ENCODE measurements at regions not wholly inside any gene's neighbourhood (a gene's known extent, or its start where the extent isn't known, plus 50 kb on each side); places are given as distances from the start of the nearest gene placed in this dataset.

- no peak for DNase-seq (ENCODE audit: extremely low spot score in 2 of 2)
- H3K9me3 ChIP-seq = no peaks in the 10 kb centered on the region
These were observed 111.3 kb upstream of the SEMA6A start for GRCh38 chr5:116685931-116686330.

GRCh38 chr5:116685069-116685468 lies 110.4 kb upstream of the SEMA6A start:
- H3K27me3 ChIP-seq = no peaks in the 10 kb centered on the region
- DNase-seq (ENCODE audit: extremely low spot score in 2 of 2) = no peak
- H3K9me3 ChIP-seq = no peaks in the 10 kb centered on the region
- intact Hi-C loops (cut with DNase I) = no loop called here
- no peaks in the 10 kb centered on the region for H3K36me3 ChIP-seq
- no peak overlapping the region for H3K27ac ChIP-seq
- no peaks in the 10 kb centered on the region for H3K4me1 ChIP-seq
- TF ChIP-seq POLR2A (IDR thresholded peaks at IDR 0.05) = no peak
- TF ChIP-seq POLR2AphosphoS5 (IDR thresholded peaks at IDR 0.05; ENCODE audit: insufficient read depth in 1 of 2, low read depth in 1 of 2) = no peak
- TF ChIP-seq CTCF (IDR thresholded peaks at IDR 0.05) = no peak
- no peak overlapping the region for H3K4me3 ChIP-seq

More at GRCh38 chr5:116685931-116686330, 111.3 kb upstream of the SEMA6A start:
- TF ChIP-seq POLR2AphosphoS5 (IDR thresholded peaks at IDR 0.05; ENCODE audit: insufficient read depth in 1 of 2, low read depth in 1 of 2) (no peak), POLR2A (IDR thresholded peaks at IDR 0.05) (no peak), CTCF (IDR thresholded peaks at IDR 0.05) (no peak)
- intact Hi-C loops (cut with DNase I) = no loop called here
- Histone ChIP-seq H3K27me3 (no peaks in the 10 kb centered on the region), H3K4me1 (no peaks in the 10 kb centered on the region), H3K27ac (no peak overlapping the region), H3K36me3 (no peaks in the 10 kb centered on the region), H3K4me3 (no peak overlapping the region)

- H3K9me3 ChIP-seq = no peaks in the 10 kb centered on the region
- H3K27ac ChIP-seq = no peak overlapping the region
- no peak overlapping the region for H3K4me3 ChIP-seq
- no peaks in the 10 kb centered on the region for H3K36me3 ChIP-seq
- no peaks in the 10 kb centered on the region for H3K4me1 ChIP-seq
- TF ChIP-seq POLR2A (IDR thresholded peaks at IDR 0.05) = no peak
- TF ChIP-seq POLR2AphosphoS5 (IDR thresholded peaks at IDR 0.05; ENCODE audit: insufficient read depth in 1 of 2, low read depth in 1 of 2) = no peak
- no peak for TF ChIP-seq CTCF (IDR thresholded peaks at IDR 0.05)
- no peaks in the 10 kb centered on the region for H3K27me3 ChIP-seq
- no peak for DNase-seq (ENCODE audit: extremely low spot score in 2 of 2)
- intact Hi-C loops (cut with DNase I) = no loop called here
These were observed 106.9 kb upstream of the SEMA6A start for GRCh38 chr5:116681334-116682013.

- Histone ChIP-seq H3K27ac (no peak overlapping the region), H3K9me3 (no peaks in the 10 kb centered on the region), H3K36me3 (no peaks in the 10 kb centered on the region), H3K27me3 (no peaks in the 10 kb centered on the region), H3K4me3 (no peak overlapping the region), H3K4me1 (no peaks in the 10 kb centered on the region)
- intact Hi-C loops (cut with DNase I) = no loop called here
- no peak for DNase-seq (ENCODE audit: extremely low spot score in 2 of 2)
- TF ChIP-seq POLR2A (IDR thresholded peaks at IDR 0.05) (no peak), CTCF (IDR thresholded peaks at IDR 0.05) (no peak), POLR2AphosphoS5 (IDR thresholded peaks at IDR 0.05; ENCODE audit: insufficient read depth in 1 of 2, low read depth in 1 of 2) (no peak)
These were observed 100.9 kb upstream of the SEMA6A start for GRCh38 chr5:116675626-116675910.

GRCh38 chr5:116674881-116675625 lies 100.4 kb upstream of the SEMA6A start:
- intact Hi-C loops (cut with DNase I) = no loop called here
- DNase-seq (ENCODE audit: extremely low spot score in 2 of 2) = no peak
- Histone ChIP-seq H3K4me3 (no peak overlapping the region), H3K9me3 (no peaks in the 10 kb centered on the region), H3K36me3 (no peaks in the 10 kb centered on the region), H3K4me1 (no peaks in the 10 kb centered on the region), H3K27me3 (no peaks in the 10 kb centered on the region), H3K27ac (no peak overlapping the region)
- TF ChIP-seq POLR2AphosphoS5 (IDR thresholded peaks at IDR 0.05; ENCODE audit: insufficient read depth in 1 of 2, low read depth in 1 of 2) = no peak
- no peak for TF ChIP-seq POLR2A (IDR thresholded peaks at IDR 0.05)
- TF ChIP-seq CTCF (IDR thresholded peaks at IDR 0.05) = no peak

All from vagina (tissue), 2 donors.